NCI-H526 treated with DMSO at 0.1 percent for 48 hours (cell line): ENCODE measurements at regions not wholly inside any gene's neighbourhood (a gene's known extent, or its start where the extent isn't known, plus 50 kb on each side); places are given as distances from the start of the nearest gene placed in this dataset.
A peak's percentile ranks its signal among the peaks of the same experiment; 100 is the strongest.
"Not testable (repeated sequence)": the region's sequence is repeated elsewhere in the genome, so short reads cannot be mapped to it uniquely, and the experiment has no call there.

ENCODE experiments used
- DNase-seq: peaks from one replicate; lab custom pipeline; 2025; lab: John Stamatoyannopoulos, UW

DNA sequence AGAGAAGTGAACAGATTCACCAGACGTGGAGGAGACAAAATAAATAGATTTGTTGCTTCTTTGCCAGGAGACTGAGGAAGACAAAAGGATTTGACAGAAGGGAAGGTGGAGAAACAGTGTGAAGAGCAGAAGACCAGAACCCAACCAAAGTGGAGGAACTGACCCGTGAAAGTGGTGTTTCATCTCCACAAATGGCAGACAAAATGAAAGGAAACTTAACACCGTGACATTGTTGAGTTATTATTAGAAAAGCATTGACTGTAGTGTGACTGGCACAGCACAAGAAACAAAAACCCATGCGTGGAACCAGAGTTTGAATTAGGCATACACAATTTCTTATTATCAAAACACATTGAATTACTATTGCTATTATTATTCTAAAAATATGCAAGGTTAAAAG lies 518.1 kb downstream of the TMEM121 start:
- no peak for DNase-seq

GRCh38 chr14:106044949-106045596 lies 518.7 kb downstream of the TMEM121 start:
- peak; percentile 47 for DNase-seq

DNA sequence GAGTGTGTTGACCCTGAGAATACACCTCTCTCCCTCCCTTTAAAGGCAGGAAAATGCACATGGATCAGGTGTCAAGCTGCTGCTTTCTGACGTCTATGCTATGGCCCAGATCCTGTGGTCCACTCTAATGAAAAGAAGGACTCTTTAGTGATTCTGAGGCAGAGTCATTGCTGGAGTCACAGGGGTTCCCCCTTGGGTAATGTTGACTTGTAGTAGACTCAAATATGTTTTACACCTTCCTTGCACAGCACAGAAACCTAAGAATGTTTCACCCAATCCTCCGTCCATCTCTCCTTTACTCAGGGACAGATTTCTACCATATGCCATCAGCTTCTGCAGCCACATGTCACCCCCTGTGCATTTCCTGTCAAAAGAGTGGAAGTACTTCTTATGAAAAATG lies 525.4 kb downstream of the TMEM121 start:
- no peak for DNase-seq

DNA sequence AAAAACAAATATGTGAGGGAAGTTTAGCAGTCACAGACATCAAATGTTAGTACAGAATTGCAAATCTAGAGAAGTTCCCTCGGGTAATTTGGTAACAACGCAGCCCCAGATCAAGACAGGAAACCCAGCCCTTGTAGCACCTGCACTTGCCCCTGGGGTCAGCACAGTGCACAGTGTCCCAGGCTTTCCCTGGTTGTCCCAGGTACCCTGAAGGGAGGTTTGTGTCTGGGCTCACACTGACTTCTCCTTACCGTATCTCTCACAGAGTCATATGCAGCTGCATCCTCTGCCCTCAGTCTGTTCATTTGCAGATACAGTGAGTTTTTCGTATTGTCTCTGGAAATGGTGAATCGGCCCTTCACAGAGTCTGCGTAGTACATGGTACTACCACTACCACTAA lies 528.9 kb downstream of the TMEM121 start:
- DNase-seq, result no peak

DNA sequence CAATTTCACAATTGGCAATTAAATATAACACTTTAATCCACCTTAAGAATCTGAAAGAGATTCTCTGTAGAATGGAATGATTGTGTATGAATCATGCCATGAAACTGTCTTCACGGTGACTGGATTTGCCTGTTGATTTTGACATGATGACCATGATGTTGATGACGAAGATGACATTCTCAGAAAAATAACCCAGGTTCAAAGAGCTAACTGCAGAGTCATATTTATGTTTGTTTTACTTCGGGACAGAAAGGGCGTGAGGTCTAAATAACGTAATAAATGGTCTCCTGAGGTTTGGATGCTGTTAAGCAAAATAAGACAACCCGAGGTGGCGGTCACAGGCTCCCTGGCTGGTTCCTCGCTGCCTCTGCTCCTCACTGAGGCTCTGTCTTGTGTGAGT lies 532.0 kb downstream of the TMEM121 start:
- no peak for DNase-seq

GRCh38 chr14:106060276-106060975 lies 534.0 kb downstream of the TMEM121 start:
- no peak for DNase-seq

GRCh38 chr14:106061877-106062500 lies 535.6 kb downstream of the TMEM121 start:
- DNase-seq, result peak; percentile 17

GRCh38 chr14:106062502-106063272 lies 536.3 kb downstream of the TMEM121 start:
- DNase-seq, result no peak

GRCh38 chr14:106067935-106068334 lies 541.6 kb downstream of the TMEM121 start:
- no peak for DNase-seq

- no peak for DNase-seq
These were observed 543.6 kb downstream of the TMEM121 start for GRCh38 chr14:106069804-106070625.

DNA sequence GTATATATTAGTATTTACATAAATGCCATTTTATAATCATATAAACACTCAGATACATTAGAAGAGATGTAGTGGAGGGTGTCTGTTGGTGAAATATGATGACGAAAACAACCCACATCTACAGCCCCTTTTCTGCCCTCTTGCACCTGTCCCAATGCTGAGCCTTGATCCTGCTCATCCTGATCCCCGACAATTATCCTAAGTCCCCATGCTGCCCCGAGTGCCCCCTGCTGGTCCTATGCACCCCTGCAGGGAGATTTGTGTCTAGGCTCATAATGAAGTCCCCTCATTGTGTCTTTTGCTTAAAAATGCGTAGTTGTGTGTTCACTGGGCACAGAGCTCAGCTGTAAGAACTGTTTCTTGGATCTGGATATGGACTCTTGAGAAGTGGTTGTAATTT lies 554.5 kb downstream of the TMEM121 start:
- DNase-seq, result no peak

DNA sequence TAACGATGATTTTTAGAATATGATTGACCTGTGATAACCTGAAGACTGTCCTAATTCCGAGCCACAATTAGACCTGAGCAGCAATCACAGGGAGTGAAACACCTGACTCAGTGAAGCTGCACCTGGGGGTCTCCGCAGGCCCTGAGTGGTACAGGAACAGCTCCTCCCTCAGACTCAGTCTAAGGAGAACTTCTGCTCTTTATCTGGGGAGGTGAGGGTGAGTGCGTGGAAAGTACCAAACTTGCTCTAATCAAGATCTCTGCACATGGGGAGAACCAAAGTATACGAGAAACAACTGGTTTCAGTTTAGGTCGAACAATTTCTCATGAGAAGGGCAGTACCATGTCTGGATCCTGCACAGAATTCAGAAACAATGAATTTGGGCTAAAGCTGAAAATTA lies 555.3 kb downstream of the TMEM121 start:
- DNase-seq, result not testable (repeated sequence)

DNA sequence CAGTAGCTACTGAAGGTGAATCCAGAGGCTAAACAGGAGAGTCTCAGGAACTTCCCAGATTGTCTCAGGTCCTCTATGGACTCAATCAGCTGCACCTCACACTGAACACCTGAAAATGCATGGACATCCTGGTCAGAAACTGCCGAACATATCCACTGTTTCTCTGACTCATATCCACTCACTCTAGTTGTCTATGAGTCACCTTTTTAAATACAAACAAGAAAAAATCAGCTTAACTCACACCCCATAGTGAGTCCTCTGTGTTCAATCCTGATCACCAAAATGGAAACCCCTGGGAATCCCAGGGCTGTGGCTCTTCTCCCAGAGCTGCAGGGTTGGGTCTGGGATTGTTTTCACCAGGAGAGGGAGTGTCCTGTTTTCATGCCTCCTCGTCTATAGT lies 556.7 kb downstream of the TMEM121 start:
- DNase-seq, result no peak

GRCh38 chr14:106087837-106088236 lies 561.5 kb downstream of the TMEM121 start:
- no peak for DNase-seq

- DNase-seq, result not testable (repeated sequence)
These were observed 562.5 kb downstream of the TMEM121 start for GRCh38 chr14:106088860-106089259.

DNA sequence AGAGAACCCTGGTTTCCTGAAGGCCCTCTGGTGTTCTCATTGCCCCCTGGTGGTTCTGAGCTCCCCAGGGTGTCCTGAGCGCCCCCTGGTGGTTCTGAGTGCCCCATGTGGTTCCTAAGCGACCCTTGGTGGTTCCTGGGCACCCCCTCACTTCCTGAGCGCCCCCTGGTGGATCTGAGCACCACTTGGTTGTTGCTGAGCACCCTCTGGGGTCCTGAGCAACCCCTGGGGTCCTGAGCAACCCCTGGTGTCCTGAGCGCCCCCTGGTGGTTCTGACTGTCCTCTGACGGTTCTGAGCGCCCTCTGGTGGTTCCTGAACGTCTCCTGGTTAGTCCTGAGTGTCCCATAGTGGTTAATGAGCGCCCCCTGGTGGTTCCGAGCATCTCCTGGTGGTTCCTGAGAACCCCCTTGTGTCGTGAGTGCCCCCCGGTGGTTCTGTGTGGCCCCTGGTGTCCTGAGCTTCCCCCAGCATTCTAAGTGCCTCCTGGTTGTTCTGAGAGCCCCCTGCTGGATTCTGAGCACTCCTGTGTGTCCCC lies 568.3 kb downstream of the TMEM121 start:
- DNase-seq, result no peak

GRCh38 chr14:106107703-106108102 lies 581.3 kb downstream of the TMEM121 start:
- no peak for DNase-seq

DNA sequence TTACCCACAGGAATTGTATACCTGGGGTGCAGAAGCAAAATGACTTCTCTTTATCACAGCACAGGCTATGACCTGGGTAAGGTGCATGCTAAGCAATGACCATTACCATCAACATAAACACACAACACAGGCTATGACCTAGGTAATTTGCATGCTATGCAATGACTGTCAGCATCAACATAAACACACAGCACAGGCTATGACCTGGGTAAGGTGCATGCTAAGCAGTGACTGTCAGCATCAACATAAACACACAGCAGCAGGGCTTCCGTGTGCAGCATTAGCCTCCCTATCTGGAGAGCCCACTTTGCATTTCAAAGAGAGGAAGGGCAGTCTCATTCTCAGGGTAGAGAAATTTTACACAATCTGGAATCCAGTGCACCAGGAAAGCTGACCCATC lies 583.0 kb downstream of the TMEM121 start:
- no peak for DNase-seq

- no peak for DNase-seq
These were observed 589.0 kb downstream of the TMEM121 start for GRCh38 chr14:106115401-106115800.

DNA sequence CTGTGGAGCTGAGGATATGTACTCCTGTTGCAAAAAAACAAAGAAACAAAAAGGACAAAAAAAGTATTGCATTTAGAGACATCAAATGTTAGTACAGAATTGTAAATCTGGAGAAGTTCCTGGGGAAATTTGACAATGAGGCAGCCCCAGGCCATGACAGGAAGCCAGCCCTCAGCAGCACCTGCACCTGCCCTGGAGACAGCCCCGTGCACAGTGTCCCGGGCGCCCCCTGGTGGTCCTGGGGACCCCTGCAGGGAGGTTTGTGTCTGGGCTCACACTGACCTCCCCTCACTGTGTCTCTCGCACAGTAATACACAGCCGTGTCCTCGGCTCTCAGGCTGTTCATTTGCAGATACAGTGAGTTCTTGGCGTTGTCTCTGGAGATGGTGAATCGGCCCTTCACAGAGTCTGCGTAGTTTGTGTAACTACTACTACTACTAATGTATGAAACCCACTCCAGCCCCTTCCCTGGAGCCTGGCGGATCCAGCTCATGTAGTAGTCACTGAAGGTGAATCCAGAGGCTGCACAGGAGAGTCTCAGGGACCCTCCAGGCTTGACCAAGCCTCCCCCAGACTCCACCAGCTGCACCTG lies 590.1 kb downstream of the TMEM121 start:
- not testable (repeated sequence) for DNase-seq

- DNase-seq, result no peak
These were observed 593.7 kb downstream of the TMEM121 start for GRCh38 chr14:106120101-106120500.
